Peyer's patch (tissue), 4 donors: ENCODE measurements at regions not wholly inside any gene's neighbourhood (a gene's known extent, or its start where the extent isn't known, plus 50 kb on each side); places are given as distances from the start of the nearest gene placed in this dataset.
A peak's percentile ranks its signal among the peaks of the same experiment; 100 is the strongest.

Experiments used
- DNase-seq, 3 donors: peaks; one replicate each; pipeline ENCODE4 v3.0.0-alpha.2; 2017 to 2019
- H3K27ac ChIP-seq, 4 donors: fragments of 200-600 bp; sonication (generic); one replicate each; pipeline ENCODE4 v1.5.1; 2016 to 2019
- H3K27me3 ChIP-seq, 2 donors: fragments of 200-600 bp; sonication (generic); one replicate each; pipeline ENCODE4 v1.5.1; 2019
- H3K36me3 ChIP-seq, 3 donors: fragments of 200-600 bp; sonication (generic); one replicate each; pipeline ENCODE4 v1.5.1; 2016 to 2019
- H3K4me1 ChIP-seq, 4 donors: fragments of 200-600 bp; sonication (generic); one replicate each; pipeline ENCODE4 v1.5.1; 2016 to 2019
- H3K4me3 ChIP-seq, 4 donors: fragments of 200-600 bp; sonication (generic); 1 replicate in 3 of 4; 2 replicates in 1 of 4; pipeline ENCODE4 v1.5.1; 2016 to 2019; ENCODE audit warnings: mild to moderate bottlenecking in 1 of 4
- H3K9me3 ChIP-seq, 4 donors: fragments of 200-600 bp; sonication (generic); one replicate each; pipeline ENCODE4 v1.5.1; 2016 to 2019; ENCODE audit warnings: mild to moderate bottlenecking in 1 of 4
- POLR2A ChIP-seq, 2 donors: fragments of 450-650 bp; IDR thresholded peaks; one replicate each; pipeline ENCODE4 v1.5.1; 2017; ENCODE audit warnings: antibody characterized with exemption in 2 of 2, mild to moderate bottlenecking in 2 of 2, moderate library complexity in 2 of 2
- TF ChIP-seq, protein P1 (sequence below), 6 experiments: fragments of 450-650 bp in 4 of 6; fragments of 200-600 bp in 2 of 6; sonication (generic) in 1 of 6; IDR thresholded peaks; one replicate each; pipeline ENCODE4 v1.5.1; 2017 to 2019; ENCODE audit warnings: antibody characterized with exemption in 6 of 6, mild to moderate bottlenecking in 3 of 6, moderate library complexity in 1 of 6

DNA sequence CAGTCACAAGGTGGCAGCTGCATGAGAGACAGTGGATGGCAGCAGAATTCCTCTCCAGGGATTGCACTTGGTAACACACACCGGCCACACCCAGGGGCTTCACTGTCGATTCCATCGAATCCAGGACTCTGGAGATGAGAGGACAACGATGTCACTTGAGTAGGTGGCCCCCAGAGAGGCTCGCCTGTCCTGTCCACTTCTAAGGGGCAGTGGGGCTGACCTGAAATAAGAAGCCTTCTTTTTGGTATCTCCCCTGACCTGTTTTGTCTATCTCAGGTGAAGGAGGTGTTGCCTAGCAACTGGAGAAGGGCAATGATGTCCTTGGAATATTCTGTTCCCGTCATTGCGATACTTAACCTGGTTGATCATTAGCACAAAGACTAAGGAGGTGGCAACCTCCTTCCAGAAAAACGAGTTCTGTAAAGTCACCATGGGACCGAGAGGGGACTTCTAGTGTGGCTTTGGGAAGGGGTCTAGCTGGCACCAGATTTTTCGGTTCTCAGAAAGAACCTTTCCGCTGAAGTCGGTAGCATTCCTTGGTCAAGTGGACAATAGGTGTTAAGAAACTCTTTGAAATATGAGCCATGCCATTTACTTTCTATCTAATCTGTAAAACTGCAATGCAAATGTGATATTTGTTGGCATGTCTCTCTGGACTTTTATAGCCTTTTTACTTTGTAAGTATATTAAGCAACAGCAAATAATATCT lies 85.2 kb upstream of the TMPRSS2 start:
- Histone ChIP-seq H3K36me3 (no peaks in the 10 kb centered on the region), H3K4me1 (peaks cover 0 to 15% (median 4%) of the 10 kb centered on the region in 4 donors), H3K4me3 (peak overlapping the region in 2 of 4 donors; percentile 3 to 11), H3K27ac (peak overlapping the region in 3 of 4 donors; percentile 31 to 86 (median 74)), H3K9me3 (no peaks in the 10 kb centered on the region), H3K27me3 (no peaks in the 10 kb centered on the region)
- no peak for TF ChIP-seq POLR2A (IDR thresholded peaks at IDR 0.05)
- TF ChIP-seq, protein P1, sequence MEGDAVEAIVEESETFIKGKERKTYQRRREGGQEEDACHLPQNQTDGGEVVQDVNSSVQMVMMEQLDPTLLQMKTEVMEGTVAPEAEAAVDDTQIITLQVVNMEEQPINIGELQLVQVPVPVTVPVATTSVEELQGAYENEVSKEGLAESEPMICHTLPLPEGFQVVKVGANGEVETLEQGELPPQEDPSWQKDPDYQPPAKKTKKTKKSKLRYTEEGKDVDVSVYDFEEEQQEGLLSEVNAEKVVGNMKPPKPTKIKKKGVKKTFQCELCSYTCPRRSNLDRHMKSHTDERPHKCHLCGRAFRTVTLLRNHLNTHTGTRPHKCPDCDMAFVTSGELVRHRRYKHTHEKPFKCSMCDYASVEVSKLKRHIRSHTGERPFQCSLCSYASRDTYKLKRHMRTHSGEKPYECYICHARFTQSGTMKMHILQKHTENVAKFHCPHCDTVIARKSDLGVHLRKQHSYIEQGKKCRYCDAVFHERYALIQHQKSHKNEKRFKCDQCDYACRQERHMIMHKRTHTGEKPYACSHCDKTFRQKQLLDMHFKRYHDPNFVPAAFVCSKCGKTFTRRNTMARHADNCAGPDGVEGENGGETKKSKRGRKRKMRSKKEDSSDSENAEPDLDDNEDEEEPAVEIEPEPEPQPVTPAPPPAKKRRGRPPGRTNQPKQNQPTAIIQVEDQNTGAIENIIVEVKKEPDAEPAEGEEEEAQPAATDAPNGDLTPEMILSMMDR (IDR thresholded peaks at IDR 0.05) = peak in 1 of 6 experiments; percentile 3
- DNase-seq = peak in 2 of 3 donors; percentile 56 to 72

DNA sequence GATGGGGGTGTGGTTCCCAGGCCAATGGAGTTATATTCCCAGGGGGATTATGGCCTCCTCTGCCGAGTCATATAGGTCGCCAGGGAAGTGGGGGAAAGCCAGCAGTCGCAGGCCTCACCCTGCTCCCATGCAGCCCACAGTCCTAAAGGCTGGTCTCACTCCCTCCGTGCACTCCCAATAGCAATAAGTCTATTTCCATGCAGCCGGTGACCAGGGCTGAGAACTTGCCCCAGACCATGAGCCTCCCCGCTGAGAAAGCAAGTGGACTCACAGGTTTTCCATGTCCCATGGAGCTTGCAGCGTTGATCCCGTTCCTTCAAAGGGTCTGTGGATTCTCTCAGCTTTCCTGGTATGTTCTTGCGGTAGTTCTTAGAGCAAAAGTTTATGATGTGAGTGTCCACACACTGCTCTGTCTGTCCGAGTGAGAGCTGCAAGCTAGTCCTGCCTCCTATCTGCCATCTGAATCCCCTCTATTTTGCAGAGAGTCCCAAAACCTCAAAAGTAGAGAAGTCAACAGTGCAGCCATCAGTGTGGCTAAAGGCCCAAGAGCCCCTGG lies 81.7 kb upstream of the TMPRSS2 start:
- Histone ChIP-seq H3K4me3 (no peak overlapping the region), H3K4me1 (peaks cover 0 to 14% (median 4%) of the 10 kb centered on the region in 4 donors), H3K9me3 (no peaks in the 10 kb centered on the region), H3K36me3 (no peaks in the 10 kb centered on the region), H3K27ac (no peak overlapping the region), H3K27me3 (no peaks in the 10 kb centered on the region)
- DNase-seq = peak in 1 of 3 donors; percentile 39
- TF ChIP-seq POLR2A (IDR thresholded peaks at IDR 0.05) = no peak
- TF ChIP-seq, protein P1 (IDR thresholded peaks at IDR 0.05) = no peak

DNA sequence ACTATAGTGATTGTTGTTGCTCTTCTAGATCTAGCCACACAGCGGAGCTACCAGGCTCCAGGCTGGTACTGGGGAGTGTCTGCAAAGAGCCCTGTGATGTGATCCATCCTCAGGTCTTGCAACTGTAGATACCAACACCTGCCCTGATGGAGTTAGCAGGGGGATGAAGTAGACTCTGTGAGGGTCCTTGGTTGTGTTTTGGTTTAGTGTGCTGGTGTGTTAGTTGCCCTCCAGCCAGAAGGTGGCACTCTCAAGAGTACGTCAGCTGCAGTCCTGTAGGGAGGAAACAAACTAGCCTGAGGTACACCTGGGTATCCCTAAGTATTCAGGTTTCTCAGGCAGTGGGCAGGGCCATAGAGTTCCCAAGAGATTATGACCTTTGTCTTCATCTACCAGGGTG lies 81.2 kb upstream of the TMPRSS2 start:
- no peak overlapping the region for H3K4me3 ChIP-seq
- no peaks in the 10 kb centered on the region for H3K36me3 ChIP-seq
- H3K27me3 ChIP-seq = no peaks in the 10 kb centered on the region
- H3K9me3 ChIP-seq = no peaks in the 10 kb centered on the region
- peaks cover 0 to 9% (median 2%) of the 10 kb centered on the region in 4 donors for H3K4me1 ChIP-seq
- DNase-seq = peak in 1 of 3 donors; percentile 26
- H3K27ac ChIP-seq = no peak overlapping the region
- no peak for TF ChIP-seq POLR2A (IDR thresholded peaks at IDR 0.05)
- TF ChIP-seq, protein P1 (IDR thresholded peaks at IDR 0.05) = peak in 1 of 6 experiments; percentile 8

DNA sequence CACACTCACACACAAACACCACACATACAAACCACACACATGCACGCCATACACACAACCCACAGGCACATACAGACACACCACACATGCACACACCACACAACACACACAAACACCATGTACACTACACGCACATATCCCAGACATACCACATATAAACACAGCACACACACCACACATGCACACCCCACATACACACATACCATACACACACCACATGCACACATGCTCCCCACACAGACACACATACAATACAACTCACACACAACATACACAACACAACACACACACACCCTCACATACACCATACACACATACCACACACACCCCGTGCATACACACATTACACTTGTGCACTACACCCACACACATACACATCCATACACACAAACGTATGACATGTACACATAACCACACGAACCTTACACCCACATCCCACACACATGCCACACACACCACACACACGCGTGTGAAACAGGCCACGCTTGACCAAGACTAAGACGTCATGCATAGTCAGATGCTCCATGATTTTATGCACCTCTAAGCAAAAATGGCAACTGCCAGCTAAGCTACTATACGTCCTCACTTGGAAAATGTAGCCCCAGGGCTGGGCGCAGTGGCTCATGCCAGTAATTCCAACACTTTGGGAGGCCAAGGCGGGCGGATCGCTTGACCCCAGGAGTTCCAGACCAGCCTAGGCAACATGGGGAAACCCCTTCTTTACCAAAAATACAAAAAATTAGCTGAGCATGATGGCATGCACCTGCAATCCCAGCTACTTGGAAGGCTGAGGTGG lies 77.4 kb upstream of the TMPRSS2 start:
- H3K4me1 ChIP-seq = peaks cover 0 to 30% (median 0%) of the 10 kb centered on the region in 4 donors
- no peak for TF ChIP-seq POLR2A (IDR thresholded peaks at IDR 0.05)
- TF ChIP-seq, protein P1 (IDR thresholded peaks at IDR 0.05) = no peak
- peak in 1 of 3 donors; percentile 21 for DNase-seq
- no peaks in the 10 kb centered on the region for H3K36me3 ChIP-seq
- no peak overlapping the region for H3K27ac ChIP-seq
- no peaks in the 10 kb centered on the region for H3K9me3 ChIP-seq
- no peak overlapping the region for H3K4me3 ChIP-seq
- no peaks in the 10 kb centered on the region for H3K27me3 ChIP-seq

DNA sequence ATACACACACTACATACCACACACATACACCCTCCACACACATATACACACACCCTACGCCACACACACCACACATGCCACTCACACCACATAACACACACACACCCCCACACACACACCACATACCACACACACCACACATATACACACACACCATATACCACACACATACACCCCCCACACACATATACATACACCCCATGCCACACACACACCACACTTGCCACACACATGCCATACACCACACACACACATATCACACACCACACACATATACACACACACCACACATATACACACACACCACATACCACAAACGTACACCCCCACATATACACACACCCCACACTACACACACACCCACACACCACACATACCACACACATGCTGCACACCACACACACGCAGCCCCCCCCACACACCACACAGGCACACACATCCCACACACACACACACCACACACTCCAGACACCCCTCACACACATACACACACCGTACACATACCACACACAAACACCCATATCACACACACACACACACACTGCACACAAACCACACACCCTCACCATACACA lies 76.7 kb upstream of the TMPRSS2 start:
- DNase-seq = peak in 1 of 3 donors; percentile 31
- TF ChIP-seq, protein P1 (IDR thresholded peaks at IDR 0.05) = no peak
- no peak for TF ChIP-seq POLR2A (IDR thresholded peaks at IDR 0.05)
- Histone ChIP-seq H3K9me3 (no peaks in the 10 kb centered on the region), H3K4me3 (no peak overlapping the region), H3K36me3 (no peaks in the 10 kb centered on the region), H3K4me1 (peaks cover 0 to 36% (median 0%) of the 10 kb centered on the region in 4 donors), H3K27ac (no peak overlapping the region), H3K27me3 (no peaks in the 10 kb centered on the region)
